SK-N-SH (cell line): ENCODE measurements at regions not wholly inside any gene's neighbourhood (a gene's known extent, or its start where the extent isn't known, plus 50 kb on each side); places are given as distances from the start of the nearest gene placed in this dataset.

Experiments used
- CTCF ChIA-PET: fragments of 300-600, 350-600 bp; formaldehyde crosslinking; extraction: SDS; loops from one replicate; lab custom pipeline; 2021; lab: Yijun Ruan, JAX
- POLR2A ChIA-PET: fragments of 350-600 bp; sonication (Branson Sonifier 250); formaldehyde crosslinking; extraction: SDS; loops from one replicate; lab custom pipeline; 2020; ENCODE audit warnings: antibody characterized with exemption, inconsistent platforms; lab: Yijun Ruan, JAX
- DNase-seq: peaks from one replicate; pipeline ENCODE4 v3.0.0; 2012
- H2AFZ ChIP-seq: fragments of 200-600 bp; sonication (generic); 2 replicates; pipeline ENCODE4 v1.8.1; 2016; ENCODE audit warnings: antibody characterized with exemption, mild to moderate bottlenecking, low read depth
- H3F3A ChIP-seq: fragments of 200-600 bp; sonication (generic); replicated peaks from 2 replicates; pipeline ENCODE3; 2016; ENCODE audit warnings: antibody characterized with exemption, mild to moderate bottlenecking; ENCODE audit not compliant: insufficient read depth
- H3K27ac ChIP-seq, 2 experiments: fragments of 200-500 bp in 1 of 2; fragments of 200-600 bp in 1 of 2; sonication (Bioruptor generic) in 1 of 2; sonication (generic), shearing (Covaris generic) in 1 of 2; 2 replicates each; pipeline versions ENCODE4 v1.5.1 to v1.6.1; 2014 to 2016; ENCODE audit warnings: low read depth in 2 of 2, inconsistent platforms in 1 of 2, low read length in 1 of 2, mild to moderate bottlenecking in 1 of 2, mixed read lengths in 1 of 2
- H3K27me3 ChIP-seq: fragments of 200-600 bp; sonication (generic), shearing (Covaris generic); 2 replicates; pipeline ENCODE4 v1.6.1; 2016; ENCODE audit warnings: mixed run types; ENCODE audit not compliant: insufficient read depth
- H3K36me3 ChIP-seq, 2 experiments: fragments of 200-500 bp in 1 of 2; fragments of 200-600 bp in 1 of 2; sonication (Bioruptor generic) in 1 of 2; sonication (generic) in 1 of 2; replicated peaks in 1 of 2; 2 replicates each; pipeline versions ENCODE3 to v1.5.1; 2014 to 2016; ENCODE audit warnings: low read length in 1 of 2, mild to moderate bottlenecking in 1 of 2; ENCODE audit not compliant: insufficient read depth in 2 of 2, control insufficient read depth in 1 of 2
- H3K4me1 ChIP-seq, 2 experiments: fragments of 200-500 bp in 1 of 2; fragments of 200-600 bp in 1 of 2; sonication (Bioruptor generic) in 1 of 2; sonication (generic), shearing (Covaris generic) in 1 of 2; 2 replicates each; pipeline versions ENCODE4 v1.5.1 to v1.6.1; 2014 to 2016; ENCODE audit warnings: low read depth in 1 of 2, low read length in 1 of 2, mixed run types in 1 of 2; ENCODE audit not compliant: insufficient read depth in 2 of 2, control insufficient read depth in 1 of 2
- H3K4me2 ChIP-seq: fragments of 200-600 bp; sonication (generic), shearing (Covaris generic); 2 replicates; pipeline ENCODE4 v1.6.1; 2017; ENCODE audit warnings: mixed run types
- H3K4me3 ChIP-seq, 2 experiments: fragments of 200-500 bp in 1 of 2; fragments of 200-600 bp in 1 of 2; sonication (Bioruptor generic) in 1 of 2; sonication (generic), shearing (Covaris generic) in 1 of 2; 2 replicates each; pipeline versions ENCODE4 v1.5.1 to v1.8.1; 2014 to 2016; ENCODE audit warnings: low read depth in 2 of 2, inconsistent platforms in 1 of 2, low read length in 1 of 2, mild to moderate bottlenecking in 1 of 2, mixed read lengths in 1 of 2, moderate library complexity in 1 of 2
- H3K79me2 ChIP-seq: fragments of 200-600 bp; sonication (generic); 2 replicates; pipeline ENCODE4 v1.8.1; 2017; ENCODE audit warnings: mild to moderate bottlenecking; ENCODE audit not compliant: insufficient read depth
- H3K9ac ChIP-seq: fragments of 200-600 bp; sonication (generic); 2 replicates; pipeline ENCODE4 v1.6.1; 2017; ENCODE audit warnings: mixed run types
- H3K9me2 ChIP-seq: fragments of 200-600 bp; sonication (generic); 2 replicates; pipeline ENCODE4 v1.6.1; 2017; ENCODE audit warnings: mixed run types
- H3K9me3 ChIP-seq: fragments of 200-600 bp; sonication (generic); 2 replicates; pipeline ENCODE4 v1.6.1; 2017; ENCODE audit warnings: mixed run types, mild to moderate bottlenecking, moderate library complexity
- H4K20me1 ChIP-seq: fragments of 200-600 bp; sonication (generic); 2 replicates; pipeline ENCODE4 v1.6.1; 2017; ENCODE audit warnings: mild to moderate bottlenecking, mixed run types; ENCODE audit not compliant: insufficient read depth
- CTCF ChIP-seq: fragments of 200-600 bp; sonication (generic); IDR thresholded peaks from 2 replicates; pipeline ENCODE4 v1.6.1; 2017; ENCODE audit warnings: antibody characterized with exemption, mild to moderate bottlenecking, moderate library complexity
- ELF1 ChIP-seq: IDR thresholded peaks from 2 replicates; pipeline ENCODE4 v1.4.0; 2012
- EP300 ChIP-seq, 2 experiments: IDR thresholded peaks; 2 replicates each; pipeline versions ENCODE4 v1.4.0 to v1.6.1; 2012; ENCODE audit warnings: borderline replicate concordance in 1 of 2, low read depth in 1 of 2, low read length in 1 of 2
- JUND ChIP-seq: IDR thresholded peaks from 2 replicates; pipeline ENCODE4 v1.4.0; 2012
- MXI1 ChIP-seq: IDR thresholded peaks from 2 replicates; pipeline ENCODE4 v1.6.1; 2012; ENCODE audit warnings: mild to moderate bottlenecking, low read depth, low read length, improper control_type of control experiment
- POLR2AphosphoS5 ChIP-seq: IDR thresholded peaks from 2 replicates; pipeline ENCODE4 v1.6.1; 2012; ENCODE audit warnings: low read depth, low read length
- RAD21 ChIP-seq: IDR thresholded peaks from 2 replicates; pipeline ENCODE4 v1.6.1; 2012; ENCODE audit warnings: mild to moderate bottlenecking, low read length
- REST ChIP-seq: IDR thresholded peaks from 2 replicates; pipeline ENCODE4 v1.6.1; 2012; ENCODE audit warnings: mild to moderate bottlenecking, low read depth, low read length, moderate library complexity
- RFX5 ChIP-seq: IDR thresholded peaks from 2 replicates; pipeline ENCODE4 v1.6.1; 2012; ENCODE audit warnings: mild to moderate bottlenecking, improper control_type of control experiment, low read length
- SIN3A ChIP-seq: IDR thresholded peaks from 2 replicates; pipeline ENCODE4 v1.6.1; 2012; ENCODE audit warnings: low read depth, mild to moderate bottlenecking, low read length, moderate library complexity, borderline replicate concordance
- TAF1 ChIP-seq: IDR thresholded peaks from 2 replicates; pipeline ENCODE4 v1.6.1; 2012; ENCODE audit warnings: low read depth, mild to moderate bottlenecking, low read length, moderate library complexity, borderline replicate concordance
- whole genome bisulfite sequencing: methylation state at CpG from one replicate; pipeline ENCODE4 v1.1.6; 2017; ENCODE audit warnings: low lambda C conversion rate; 5-methylcytosine and 5-hydroxymethylcytosine counted together

- H3K36me3 ChIP-seq: no peaks in the 10 kb centered on the region
- no peak overlapping the region for H3K4me2 ChIP-seq
- H3K9ac ChIP-seq: no peak overlapping the region
- H2AFZ ChIP-seq: no peak overlapping the region
- ChIA-PET CTCF (no interaction called here), POLR2A (no interaction called here)
- H3K27ac ChIP-seq: no peak overlapping the region
- H4K20me1 ChIP-seq: no peaks in the 10 kb centered on the region
- no peak overlapping the region for H3K4me3 ChIP-seq
- no peaks in the 10 kb centered on the region for H3K79me2 ChIP-seq
- H3K27me3 ChIP-seq: no peaks in the 10 kb centered on the region
- TF ChIP-seq TAF1 (no peak), RAD21 (no peak)
- no peaks in the 10 kb centered on the region for H3K9me2 ChIP-seq
- H3K4me1 ChIP-seq: no peaks in the 10 kb centered on the region
- no peaks in the 10 kb centered on the region for H3F3A ChIP-seq
- no peak for DNase-seq
- H3K9me3 ChIP-seq: no peaks in the 10 kb centered on the region
- 6% methylated on average over 4 of the region's 4 CpGs for WGBS
These were observed 466.3 kb downstream of the GALC start for GRCh38 chr14:87526731-87527130.

DNA sequence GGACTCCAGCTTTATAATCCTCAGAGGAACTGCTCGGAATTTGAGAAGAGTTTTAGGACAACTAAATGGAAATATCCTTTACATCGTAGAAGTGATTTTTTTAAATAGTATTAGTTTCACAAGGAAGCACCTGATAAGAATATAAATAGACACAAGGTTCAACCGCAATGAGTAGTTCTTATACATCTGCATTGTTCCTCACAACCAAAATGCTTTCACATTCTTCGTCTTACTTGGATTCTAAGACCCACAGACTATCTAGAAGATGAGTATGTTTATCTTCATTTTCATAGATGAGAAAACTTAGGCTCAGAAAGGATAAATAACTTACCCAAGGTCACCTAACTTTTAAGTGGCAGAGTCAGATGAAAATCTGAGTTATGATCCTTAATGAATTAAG is 469.0 kb downstream of the GALC start:
- H3K4me2 ChIP-seq: no peak overlapping the region
- WGBS: 6% methylated on average over 4 of the region's 4 CpGs
- no peaks in the 10 kb centered on the region for H4K20me1 ChIP-seq
- H3K27me3 ChIP-seq: no peaks in the 10 kb centered on the region
- no peak overlapping the region for H2AFZ ChIP-seq
- no peaks in the 10 kb centered on the region for H3K36me3 ChIP-seq
- no peaks in the 10 kb centered on the region for H3K4me1 ChIP-seq
- no peak overlapping the region for H3K9ac ChIP-seq
- H3K9me3 ChIP-seq: no peaks in the 10 kb centered on the region
- H3K9me2 ChIP-seq: no peaks in the 10 kb centered on the region
- H3K79me2 ChIP-seq: no peaks in the 10 kb centered on the region
- ChIA-PET POLR2A (no interaction called here), CTCF (no interaction called here)
- H3F3A ChIP-seq: no peaks in the 10 kb centered on the region
- H3K4me3 ChIP-seq: no peak overlapping the region
- no peak overlapping the region for H3K27ac ChIP-seq
- DNase-seq: no peak
- TF ChIP-seq ELF1: no peak
- TF ChIP-seq REST: no peak
- TF ChIP-seq JUND: no peak
- TF ChIP-seq CTCF: no peak
- TF ChIP-seq POLR2AphosphoS5: no peak
- no peak for TF ChIP-seq EP300 (IDR thresholded peaks at IDR 0.05; ENCODE audit: borderline replicate concordance in 1 of 2, low read depth in 1 of 2, low read length in 1 of 2)
- TF ChIP-seq RFX5: no peak
- TF ChIP-seq SIN3A: no peak
- no peak for TF ChIP-seq MXI1
